ENCODE measurements at regions not wholly inside any gene's neighbourhood (a gene's known extent, or its start where the extent isn't known, plus 50 kb on each side); places are given as distances from the start of the nearest gene placed in this dataset.
"Not testable (repeated sequence)": the region's sequence is repeated elsewhere in the genome, so short reads cannot be mapped to it uniquely, and the experiment has no call there.

GRCh38 chr22:22755778-22756100 is 111.3 kb downstream of the GGTLC2 start (continued):
- TF ChIP-seq BCL11A (tag by site-specific recombination; IDR thresholded peaks at IDR 0.05; ENCODE audit: low read depth) = no peak
- no peak for TF ChIP-seq ZNF266 (tag by site-specific recombination; IDR thresholded peaks at IDR 0.05; ENCODE audit: low read depth)
- no peak for TF ChIP-seq ZNF350 (tag by site-specific recombination; IDR thresholded peaks at IDR 0.05)
- no peak for TF ChIP-seq ZFP41 (tag by site-specific recombination; IDR thresholded peaks at IDR 0.05; ENCODE audit: borderline replicate concordance)
- TF ChIP-seq ZNF426 (tag by site-specific recombination; IDR thresholded peaks at IDR 0.05) = no peak
- no peak for TF ChIP-seq ZNF610 (tag by site-specific recombination; IDR thresholded peaks at IDR 0.05; ENCODE audit: borderline replicate concordance)
- TF ChIP-seq ZNF670 (tag by site-specific recombination; IDR thresholded peaks at IDR 0.05; ENCODE audit: low read depth) = no peak

- Histone ChIP-seq H3K27ac (ENCODE audit: extremely low read depth, low read depth, low read length) (no peak overlapping the region), H3K36me3 (ENCODE audit: control insufficient read depth in 2 of 2, insufficient read depth in 1 of 2, low read length in 2 of 2) (no peaks in the 10 kb centered on the region), H3K4me1 (ENCODE audit: control insufficient read depth, insufficient read depth, low read length) (no peaks in the 10 kb centered on the region), H3K9me3 (ENCODE audit: control insufficient read depth, insufficient read depth, low read depth, low read length) (no peaks in the 10 kb centered on the region), H3K4me3 (ENCODE audit: low read depth, low read length) (no peak overlapping the region)
- CTCF ChIA-PET = interaction anchor here (0.5 to 2.5 kb wide), 7 partner anchors 9 to 399 kb away, joined by 3 to 26 read pairs (median 4); no protein-coding TSS in a partner anchor
- TF ChIP-seq ZNF140 (tag by site-specific recombination; IDR thresholded peaks at IDR 0.05) = no peak
- TF ChIP-seq ZNF292 (tag by site-specific recombination; IDR thresholded peaks at IDR 0.05; ENCODE audit: borderline replicate concordance, low read depth) = no peak
- no peak for TF ChIP-seq PRDM6 (tag by site-specific recombination; IDR thresholded peaks at IDR 0.05)
- TF ChIP-seq SALL2 (tag by site-specific recombination; IDR thresholded peaks at IDR 0.05; ENCODE audit: borderline replicate concordance) = no peak
- TF ChIP-seq, protein P1, sequence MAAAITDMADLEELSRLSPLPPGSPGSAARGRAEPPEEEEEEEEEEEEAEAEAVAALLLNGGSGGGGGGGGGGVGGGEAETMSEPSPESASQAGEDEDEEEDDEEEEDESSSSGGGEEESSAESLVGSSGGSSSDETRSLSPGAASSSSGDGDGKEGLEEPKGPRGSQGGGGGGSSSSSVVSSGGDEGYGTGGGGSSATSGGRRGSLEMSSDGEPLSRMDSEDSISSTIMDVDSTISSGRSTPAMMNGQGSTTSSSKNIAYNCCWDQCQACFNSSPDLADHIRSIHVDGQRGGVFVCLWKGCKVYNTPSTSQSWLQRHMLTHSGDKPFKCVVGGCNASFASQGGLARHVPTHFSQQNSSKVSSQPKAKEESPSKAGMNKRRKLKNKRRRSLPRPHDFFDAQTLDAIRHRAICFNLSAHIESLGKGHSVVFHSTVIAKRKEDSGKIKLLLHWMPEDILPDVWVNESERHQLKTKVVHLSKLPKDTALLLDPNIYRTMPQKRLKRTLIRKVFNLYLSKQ (tag by site-specific recombination; IDR thresholded peaks at IDR 0.05; ENCODE audit: borderline replicate concordance) = no peak
- no peak for TF ChIP-seq GFI1B (tag by site-specific recombination; IDR thresholded peaks at IDR 0.05)
- no peak for TF ChIP-seq ZFP41 (tag by site-specific recombination; IDR thresholded peaks at IDR 0.05; ENCODE audit: borderline replicate concordance)
- no peak for TF ChIP-seq ZNF19 (tag by site-specific recombination; IDR thresholded peaks at IDR 0.05; ENCODE audit: low read depth)
- TF ChIP-seq, protein P2, sequence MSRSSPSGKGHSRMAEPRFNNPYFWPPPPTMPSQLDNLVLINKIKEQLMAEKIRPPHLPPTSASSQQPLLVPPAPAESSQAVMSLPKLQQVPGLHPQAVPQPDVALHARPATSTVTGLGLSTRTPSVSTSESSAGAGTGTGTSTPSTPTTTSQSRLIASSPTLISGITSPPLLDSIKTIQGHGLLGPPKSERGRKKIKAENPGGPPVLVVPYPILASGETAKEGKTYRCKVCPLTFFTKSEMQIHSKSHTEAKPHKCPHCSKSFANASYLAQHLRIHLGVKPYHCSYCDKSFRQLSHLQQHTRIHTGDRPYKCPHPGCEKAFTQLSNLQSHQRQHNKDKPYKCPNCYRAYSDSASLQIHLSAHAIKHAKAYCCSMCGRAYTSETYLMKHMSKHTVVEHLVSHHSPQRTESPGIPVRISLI (tag by site-specific recombination; IDR thresholded peaks at IDR 0.05) = no peak
- TF ChIP-seq INSM2 (tag by site-specific recombination; IDR thresholded peaks at IDR 0.05) = no peak
- TF ChIP-seq SP7 (tag by site-specific recombination; IDR thresholded peaks at IDR 0.05) = no peak
- TF ChIP-seq, protein P3, sequence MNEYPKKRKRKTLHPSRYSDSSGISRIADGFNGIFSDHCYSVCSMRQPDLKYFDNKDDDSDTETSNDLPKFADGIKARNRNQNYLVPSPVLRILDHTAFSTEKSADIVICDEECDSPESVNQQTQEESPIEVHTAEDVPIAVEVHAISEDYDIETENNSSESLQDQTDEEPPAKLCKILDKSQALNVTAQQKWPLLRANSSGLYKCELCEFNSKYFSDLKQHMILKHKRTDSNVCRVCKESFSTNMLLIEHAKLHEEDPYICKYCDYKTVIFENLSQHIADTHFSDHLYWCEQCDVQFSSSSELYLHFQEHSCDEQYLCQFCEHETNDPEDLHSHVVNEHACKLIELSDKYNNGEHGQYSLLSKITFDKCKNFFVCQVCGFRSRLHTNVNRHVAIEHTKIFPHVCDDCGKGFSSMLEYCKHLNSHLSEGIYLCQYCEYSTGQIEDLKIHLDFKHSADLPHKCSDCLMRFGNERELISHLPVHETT (tag by site-specific recombination; IDR thresholded peaks at IDR 0.05) = no peak
- TF ChIP-seq ZNF138 (tag by site-specific recombination; IDR thresholded peaks at IDR 0.05; ENCODE audit: borderline replicate concordance) = no peak
- TF ChIP-seq ZNF629 (tag by site-specific recombination; IDR thresholded peaks at IDR 0.05) = no peak
- no peak for TF ChIP-seq GLIS1 (tag by site-specific recombination; IDR thresholded peaks at IDR 0.05)
- TF ChIP-seq ZNF324 (tag by site-specific recombination; IDR thresholded peaks at IDR 0.05) = no peak
- TF ChIP-seq ZNF571 (tag by site-specific recombination; IDR thresholded peaks at IDR 0.05) = no peak
- no peak for TF ChIP-seq ZNF112 (tag by site-specific recombination; IDR thresholded peaks at IDR 0.05)
- POLR2A ChIA-PET = no interaction called here
Measured at GRCh38 chr22:22756109-22756508, 111.7 kb downstream of the GGTLC2 start.

DNA sequence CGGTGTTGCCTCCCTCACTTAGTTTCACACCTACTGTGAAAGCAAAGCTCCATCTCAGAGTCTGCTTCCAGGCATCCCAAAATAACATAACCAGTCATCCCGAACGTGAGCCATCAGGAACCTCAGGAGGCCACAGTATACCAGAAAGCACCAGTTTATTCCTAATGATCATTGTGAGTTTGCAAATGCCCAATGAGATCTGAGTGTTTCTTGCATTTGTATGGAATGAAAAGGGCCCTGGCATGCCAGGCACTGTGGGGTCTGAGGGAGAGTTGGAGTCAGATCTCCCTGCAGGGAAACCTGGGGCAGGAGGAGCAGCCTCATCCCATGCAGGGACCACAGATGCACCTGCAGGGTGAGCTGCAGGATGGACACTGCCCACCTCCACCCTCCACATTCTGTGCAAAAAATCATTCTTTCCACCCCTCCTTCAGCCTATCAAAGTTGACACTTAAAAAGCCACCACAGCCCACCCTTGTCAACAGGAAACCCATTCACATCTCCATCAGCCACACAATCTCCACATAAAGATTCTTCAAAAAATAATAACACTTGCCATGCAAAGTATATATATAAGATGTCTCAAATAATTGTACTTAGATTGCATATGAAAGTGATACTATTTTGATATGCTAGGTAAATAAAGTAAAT is 112.3 kb downstream of the GGTLC2 start:
- H3K4me1 ChIP-seq (ENCODE audit: control insufficient read depth, insufficient read depth, low read length); H3K36me3 ChIP-seq (ENCODE audit: control insufficient read depth in 2 of 2, insufficient read depth in 1 of 2, low read length in 2 of 2); H3K27ac ChIP-seq (ENCODE audit: extremely low read depth, low read depth, low read length); H3K4me3 ChIP-seq (ENCODE audit: low read depth, low read length); POLR2A ChIA-PET; H3K9me3 ChIP-seq (ENCODE audit: control insufficient read depth, insufficient read depth, low read depth, low read length): not testable (repeated sequence)
- CTCF ChIA-PET = interaction anchor here (0.5 to 2.5 kb wide), 8 partner anchors 10 to 400 kb away, joined by 3 to 26 read pairs (median 4); no protein-coding TSS in a partner anchor

Data from HEK293 (cell line).